ENCODE measurements at regions not wholly inside any gene's neighbourhood (a gene's known extent, or its start where the extent isn't known, plus 50 kb on each side); places are given as distances from the start of the nearest gene placed in this dataset.
"Not testable (repeated sequence)": the region's sequence is repeated elsewhere in the genome, so short reads cannot be mapped to it uniquely, and the experiment has no call there.

DNA sequence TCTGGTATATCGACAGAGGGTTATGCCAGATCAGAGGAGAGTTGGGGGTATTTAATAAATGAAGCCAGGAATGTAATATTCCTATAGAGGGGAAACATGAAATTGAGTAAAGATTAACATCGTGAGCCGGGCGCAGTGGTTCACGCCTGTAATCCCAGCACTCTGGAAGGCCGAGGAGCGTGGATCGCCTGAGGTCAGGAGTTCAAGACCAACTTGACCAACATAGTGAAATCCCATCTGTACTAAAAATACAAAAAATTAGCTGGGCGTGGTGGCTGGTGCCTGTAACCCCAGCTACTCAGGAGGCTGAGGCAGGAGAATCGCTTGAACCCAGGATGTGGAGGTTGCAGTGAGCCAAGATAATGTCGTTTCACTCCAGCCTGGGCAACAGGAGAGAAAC is 112.4 kb upstream of the ZNF184 start:
- H3K27ac ChIP-seq (ENCODE audit: low read depth); H3K27me3 ChIP-seq (ENCODE audit: insufficient read depth); H3K36me3 Mint-ChIP-seq (ENCODE audit: low read depth); H3K4me3 Mint-ChIP-seq; H3K9me2 ChIP-seq (ENCODE audit: insufficient read depth); H3K9me3 Mint-ChIP-seq; H3K4me1 ChIP-seq (ENCODE audit: insufficient read depth); H4K20me1 ChIP-seq (replicated peaks; ENCODE audit: insufficient read depth); H3K27ac Mint-ChIP-seq; DNase-seq (ENCODE audit: low spot score); H2AFZ ChIP-seq; H3K4me1 Mint-ChIP-seq; H3K36me3 ChIP-seq (ENCODE audit: insufficient read depth); H3K4me2 ChIP-seq; ATAC-seq; H3K79me2 ChIP-seq (replicated peaks; ENCODE audit: insufficient read depth); H3K4me3 ChIP-seq; H3F3A ChIP-seq (replicated peaks; ENCODE audit: low read depth): not testable (repeated sequence)
- H3K27me3 Mint-ChIP-seq (ENCODE audit: insufficient read depth, low read depth, poor library complexity) = peaks cover 13% of the 10 kb centered on the region

DNA sequence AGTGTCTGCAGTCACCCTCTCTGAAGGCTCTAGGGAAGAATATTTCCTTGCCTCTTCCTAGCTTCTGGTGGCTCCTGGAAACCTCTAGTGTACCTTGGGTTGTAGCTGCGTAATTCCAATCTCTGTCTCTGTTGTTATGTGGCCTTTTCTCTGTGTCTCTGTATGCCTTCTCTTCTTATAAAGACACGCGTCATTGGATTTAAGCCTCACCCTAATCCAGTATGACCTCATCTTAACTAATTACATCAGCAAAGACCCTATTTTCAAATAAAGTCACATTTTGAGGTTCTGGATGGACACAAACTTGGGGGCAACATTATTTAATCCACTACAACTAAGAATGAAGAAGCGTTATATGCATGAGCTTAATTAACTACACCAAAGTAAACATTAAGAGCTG is 111.4 kb upstream of the ZNF184 start:
- no peak overlapping the region for H3K27ac Mint-ChIP-seq
- Histone ChIP-seq H3K9me2 (ENCODE audit: insufficient read depth) (no peaks in the 10 kb centered on the region), H3K4me3 (peak overlapping the region; percentile 50), H3F3A (replicated peaks; ENCODE audit: low read depth) (no peaks in the 10 kb centered on the region), H3K4me1 (ENCODE audit: insufficient read depth) (no peaks in the 10 kb centered on the region; the same call in 1 of the 2 replicates), H3K27me3 (ENCODE audit: insufficient read depth) (no peaks in the 10 kb centered on the region), H4K20me1 (replicated peaks; ENCODE audit: insufficient read depth) (no peaks in the 10 kb centered on the region), H3K36me3 (ENCODE audit: insufficient read depth) (no peaks in the 10 kb centered on the region), H3K79me2 (replicated peaks; ENCODE audit: insufficient read depth) (no peaks in the 10 kb centered on the region), H3K4me2 (peak overlapping the region; percentile 71), H2AFZ (0 out of 2 replicates have a peak overlapping the region, but pooled peaks have one; percentile 0), H3K27ac (ENCODE audit: low read depth) (no peak overlapping the region)
- H3K4me3 Mint-ChIP-seq = peak overlapping the region; percentile 83
- H3K27me3 Mint-ChIP-seq (ENCODE audit: insufficient read depth, low read depth, poor library complexity) = peaks cover 13% of the 10 kb centered on the region
- ATAC-seq (no peak), DNase-seq (ENCODE audit: low spot score) (no peak)
- H3K4me1 Mint-ChIP-seq = peaks cover 8% of the 10 kb centered on the region
- no peak for TF ChIP-seq STAT1 (IDR thresholded peaks at IDR 0.05; ENCODE audit: unreplicated experiment)
- no peak for TF ChIP-seq JUNB (IDR thresholded peaks at IDR 0.05; ENCODE audit: unreplicated experiment)
- no peaks in the 10 kb centered on the region for H3K36me3 Mint-ChIP-seq (ENCODE audit: low read depth)
- H3K9me3 Mint-ChIP-seq = peaks cover 3% of the 10 kb centered on the region; the same call in 2 of the 3 replicates

DNA sequence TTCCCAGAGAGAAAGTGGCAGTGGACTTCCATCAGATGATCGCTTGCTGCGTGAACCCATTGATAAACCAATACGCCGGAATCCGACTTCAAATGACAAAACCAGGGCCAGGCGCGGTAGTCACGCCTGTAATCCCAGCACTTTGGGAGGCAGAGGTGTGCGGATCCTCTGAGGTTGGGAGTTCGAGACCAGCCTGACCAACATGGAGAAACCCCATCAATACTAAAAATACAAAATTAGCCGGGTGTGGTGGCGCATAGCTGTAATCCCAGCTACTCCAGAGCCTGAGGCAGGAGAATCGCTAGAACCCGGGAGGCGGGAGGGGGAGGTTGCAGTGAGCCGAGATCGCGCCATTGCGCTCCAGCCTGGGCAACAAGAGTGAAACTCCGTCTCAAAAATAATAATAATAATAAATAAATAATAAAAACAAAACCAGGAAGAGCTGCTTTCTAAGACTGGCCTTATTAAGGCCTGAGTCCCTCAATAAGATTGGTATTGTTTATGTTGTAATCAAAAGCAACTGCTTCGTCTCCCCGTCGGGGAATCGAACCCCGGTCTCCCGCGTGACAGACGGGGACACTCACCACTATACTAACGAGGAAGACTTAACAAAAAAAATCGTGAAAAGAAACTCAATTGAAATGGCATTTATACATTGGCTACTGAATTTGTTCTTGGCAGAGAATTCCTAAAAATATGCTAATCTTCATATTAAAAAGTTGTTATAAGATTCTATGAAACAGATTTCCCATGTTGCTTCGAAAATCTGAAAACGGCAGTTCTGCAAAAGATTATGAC is 110.2 kb upstream of the ZNF184 start:
- Mint-ChIP-seq H3K27me3 (ENCODE audit: insufficient read depth, low read depth, poor library complexity) (peaks cover 13% of the 10 kb centered on the region), H3K27ac (no peak overlapping the region), H3K4me1 (peaks cover 8% of the 10 kb centered on the region), H3K9me3 (peaks cover 3% of the 10 kb centered on the region; the same call in 2 of the 3 replicates), H3K36me3 (ENCODE audit: low read depth) (no peaks in the 10 kb centered on the region), H3K4me3 (peak overlapping the region; percentile 83)
- Histone ChIP-seq H2AFZ (peak overlapping the region; percentile 95), H3K27ac (ENCODE audit: low read depth) (no peak overlapping the region), H4K20me1 (replicated peaks; ENCODE audit: insufficient read depth) (no peaks in the 10 kb centered on the region; the same call in 1 of the 2 replicates), H3K79me2 (replicated peaks; ENCODE audit: insufficient read depth) (no peaks in the 10 kb centered on the region), H3K36me3 (ENCODE audit: insufficient read depth) (no peaks in the 10 kb centered on the region), H3K9me2 (ENCODE audit: insufficient read depth) (no peaks in the 10 kb centered on the region), H3F3A (replicated peaks; ENCODE audit: low read depth) (no peaks in the 10 kb centered on the region), H3K4me2 (peak overlapping the region; percentile 73), H3K27me3 (ENCODE audit: insufficient read depth) (no peaks in the 10 kb centered on the region), H3K4me3 (peak overlapping the region; percentile 50), H3K4me1 (ENCODE audit: insufficient read depth) (no peaks in the 10 kb centered on the region; the same call in 1 of the 2 replicates)
- peak; percentile 87 for ATAC-seq
- TF ChIP-seq, protein P1, sequence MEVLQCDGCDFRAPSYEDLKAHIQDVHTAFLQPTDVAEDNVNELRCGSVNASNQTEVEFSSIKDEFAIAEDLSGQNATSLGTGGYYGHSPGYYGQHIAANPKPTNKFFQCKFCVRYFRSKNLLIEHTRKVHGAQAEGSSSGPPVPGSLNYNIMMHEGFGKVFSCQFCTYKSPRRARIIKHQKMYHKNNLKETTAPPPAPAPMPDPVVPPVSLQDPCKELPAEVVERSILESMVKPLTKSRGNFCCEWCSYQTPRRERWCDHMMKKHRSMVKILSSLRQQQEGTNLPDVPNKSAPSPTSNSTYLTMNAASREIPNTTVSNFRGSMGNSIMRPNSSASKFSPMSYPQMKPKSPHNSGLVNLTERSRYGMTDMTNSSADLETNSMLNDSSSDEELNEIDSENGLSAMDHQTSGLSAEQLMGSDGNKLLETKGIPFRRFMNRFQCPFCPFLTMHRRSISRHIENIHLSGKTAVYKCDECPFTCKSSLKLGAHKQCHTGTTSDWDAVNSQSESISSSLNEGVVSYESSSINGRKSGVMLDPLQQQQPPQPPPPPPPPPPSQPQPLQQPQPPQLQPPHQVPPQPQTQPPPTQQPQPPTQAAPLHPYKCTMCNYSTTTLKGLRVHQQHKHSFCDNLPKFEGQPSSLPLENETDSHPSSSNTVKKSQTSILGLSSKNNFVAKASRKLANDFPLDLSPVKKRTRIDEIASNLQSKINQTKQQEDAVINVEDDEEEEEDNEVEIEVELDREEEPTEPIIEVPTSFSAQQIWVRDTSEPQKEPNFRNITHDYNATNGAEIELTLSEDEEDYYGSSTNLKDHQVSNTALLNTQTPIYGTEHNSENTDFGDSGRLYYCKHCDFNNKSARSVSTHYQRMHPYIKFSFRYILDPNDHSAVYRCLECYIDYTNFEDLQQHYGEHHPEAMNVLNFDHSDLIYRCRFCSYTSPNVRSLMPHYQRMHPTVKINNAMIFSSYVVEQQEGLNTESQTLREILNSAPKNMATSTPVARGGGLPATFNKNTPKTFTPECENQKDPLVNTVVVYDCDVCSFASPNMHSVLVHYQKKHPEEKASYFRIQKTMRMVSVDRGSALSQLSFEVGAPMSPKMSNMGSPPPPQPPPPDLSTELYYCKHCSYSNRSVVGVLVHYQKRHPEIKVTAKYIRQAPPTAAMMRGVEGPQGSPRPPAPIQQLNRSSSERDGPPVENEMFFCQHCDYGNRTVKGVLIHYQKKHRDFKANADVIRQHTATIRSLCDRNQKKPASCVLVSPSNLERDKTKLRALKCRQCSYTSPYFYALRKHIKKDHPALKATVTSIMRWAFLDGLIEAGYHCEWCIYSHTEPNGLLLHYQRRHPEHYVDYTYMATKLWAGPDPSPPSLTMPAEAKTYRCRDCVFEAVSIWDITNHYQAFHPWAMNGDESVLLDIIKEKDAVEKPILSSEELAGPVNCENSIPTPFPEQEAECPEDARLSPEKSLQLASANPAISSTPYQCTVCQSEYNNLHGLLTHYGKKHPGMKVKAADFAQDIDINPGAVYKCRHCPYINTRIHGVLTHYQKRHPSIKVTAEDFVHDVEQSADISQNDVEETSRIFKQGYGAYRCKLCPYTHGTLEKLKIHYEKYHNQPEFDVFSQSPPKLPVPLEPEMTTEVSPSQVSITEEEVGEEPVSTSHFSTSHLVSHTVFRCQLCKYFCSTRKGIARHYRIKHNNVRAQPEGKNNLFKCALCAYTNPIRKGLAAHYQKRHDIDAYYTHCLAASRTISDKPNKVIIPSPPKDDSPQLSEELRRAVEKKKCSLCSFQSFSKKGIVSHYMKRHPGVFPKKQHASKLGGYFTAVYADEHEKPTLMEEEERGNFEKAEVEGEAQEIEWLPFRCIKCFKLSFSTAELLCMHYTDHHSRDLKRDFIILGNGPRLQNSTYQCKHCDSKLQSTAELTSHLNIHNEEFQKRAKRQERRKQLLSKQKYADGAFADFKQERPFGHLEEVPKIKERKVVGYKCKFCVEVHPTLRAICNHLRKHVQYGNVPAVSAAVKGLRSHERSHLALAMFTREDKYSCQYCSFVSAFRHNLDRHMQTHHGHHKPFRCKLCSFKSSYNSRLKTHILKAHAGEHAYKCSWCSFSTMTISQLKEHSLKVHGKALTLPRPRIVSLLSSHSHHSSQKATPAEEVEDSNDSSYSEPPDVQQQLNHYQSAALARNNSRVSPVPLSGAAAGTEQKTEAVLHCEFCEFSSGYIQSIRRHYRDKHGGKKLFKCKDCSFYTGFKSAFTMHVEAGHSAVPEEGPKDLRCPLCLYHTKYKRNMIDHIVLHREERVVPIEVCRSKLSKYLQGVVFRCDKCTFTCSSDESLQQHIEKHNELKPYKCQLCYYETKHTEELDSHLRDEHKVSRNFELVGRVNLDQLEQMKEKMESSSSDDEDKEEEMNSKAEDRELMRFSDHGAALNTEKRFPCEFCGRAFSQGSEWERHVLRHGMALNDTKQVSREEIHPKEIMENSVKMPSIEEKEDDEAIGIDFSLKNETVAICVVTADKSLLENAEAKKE (CRISPR knock-in tag; IDR thresholded peaks at IDR 0.05) = peak; percentile 84
- TF ChIP-seq, protein P2, sequence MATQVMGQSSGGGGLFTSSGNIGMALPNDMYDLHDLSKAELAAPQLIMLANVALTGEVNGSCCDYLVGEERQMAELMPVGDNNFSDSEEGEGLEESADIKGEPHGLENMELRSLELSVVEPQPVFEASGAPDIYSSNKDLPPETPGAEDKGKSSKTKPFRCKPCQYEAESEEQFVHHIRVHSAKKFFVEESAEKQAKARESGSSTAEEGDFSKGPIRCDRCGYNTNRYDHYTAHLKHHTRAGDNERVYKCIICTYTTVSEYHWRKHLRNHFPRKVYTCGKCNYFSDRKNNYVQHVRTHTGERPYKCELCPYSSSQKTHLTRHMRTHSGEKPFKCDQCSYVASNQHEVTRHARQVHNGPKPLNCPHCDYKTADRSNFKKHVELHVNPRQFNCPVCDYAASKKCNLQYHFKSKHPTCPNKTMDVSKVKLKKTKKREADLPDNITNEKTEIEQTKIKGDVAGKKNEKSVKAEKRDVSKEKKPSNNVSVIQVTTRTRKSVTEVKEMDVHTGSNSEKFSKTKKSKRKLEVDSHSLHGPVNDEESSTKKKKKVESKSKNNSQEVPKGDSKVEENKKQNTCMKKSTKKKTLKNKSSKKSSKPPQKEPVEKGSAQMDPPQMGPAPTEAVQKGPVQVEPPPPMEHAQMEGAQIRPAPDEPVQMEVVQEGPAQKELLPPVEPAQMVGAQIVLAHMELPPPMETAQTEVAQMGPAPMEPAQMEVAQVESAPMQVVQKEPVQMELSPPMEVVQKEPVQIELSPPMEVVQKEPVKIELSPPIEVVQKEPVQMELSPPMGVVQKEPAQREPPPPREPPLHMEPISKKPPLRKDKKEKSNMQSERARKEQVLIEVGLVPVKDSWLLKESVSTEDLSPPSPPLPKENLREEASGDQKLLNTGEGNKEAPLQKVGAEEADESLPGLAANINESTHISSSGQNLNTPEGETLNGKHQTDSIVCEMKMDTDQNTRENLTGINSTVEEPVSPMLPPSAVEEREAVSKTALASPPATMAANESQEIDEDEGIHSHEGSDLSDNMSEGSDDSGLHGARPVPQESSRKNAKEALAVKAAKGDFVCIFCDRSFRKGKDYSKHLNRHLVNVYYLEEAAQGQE (IDR thresholded peaks at IDR 0.05; ENCODE audit: unreplicated experiment) = no peak
- DNase-seq (ENCODE audit: low spot score) = peak; percentile 72
